Small intestine (tissue), 7 donors: ENCODE measurements at regions not wholly inside any gene's neighbourhood (a gene's known extent, or its start where the extent isn't known, plus 50 kb on each side); places are given as distances from the start of the nearest gene placed in this dataset.

Experiments
- DNase-seq, 2 donors: peaks; one replicate each; pipeline versions ENCODE4 v3.0.0 to v3.0.0-alpha.2; 2013
- FAIRE-seq: peaks from 2 replicates; lab custom pipeline; 2012; peaks lifted over from hg19 to GRCh38; lab: Jason Lieb, UNC
- H3K27ac ChIP-seq, 3 donors: one replicate each; pipeline ENCODE4 v1.5.1; 2013; ENCODE audit warnings: low read length in 2 of 3, mild to moderate bottlenecking in 2 of 3, control low read depth in 1 of 3, inconsistent platforms in 1 of 3, low read depth in 1 of 3, moderate library complexity in 1 of 3
- H3K27me3 ChIP-seq, 3 donors: one replicate each; pipeline ENCODE4 v1.6.1; 2013; ENCODE audit warnings: low read length in 3 of 3, inconsistent platforms in 1 of 3; ENCODE audit not compliant: control insufficient read depth in 3 of 3, insufficient read depth in 3 of 3
- H3K36me3 ChIP-seq, 3 donors: one replicate each; pipeline ENCODE4 v1.6.1; 2013; ENCODE audit warnings: low read length in 3 of 3, inconsistent platforms in 1 of 3, low read depth in 1 of 3, mild to moderate bottlenecking in 1 of 3, moderate library complexity in 1 of 3; ENCODE audit not compliant: control insufficient read depth in 3 of 3, insufficient read depth in 2 of 3
- H3K4me1 ChIP-seq, 3 donors: one replicate each; pipeline ENCODE4 v1.6.1; 2013; ENCODE audit warnings: low read length in 2 of 3, inconsistent platforms in 1 of 3, low read depth in 1 of 3, mild to moderate bottlenecking in 1 of 3, moderate library complexity in 1 of 3; ENCODE audit not compliant: control insufficient read depth in 3 of 3, insufficient read depth in 2 of 3
- H3K4me3 ChIP-seq, 3 donors: one replicate each; pipeline ENCODE4 v1.5.1; 2013; ENCODE audit warnings: low read length in 3 of 3, control low read depth in 1 of 3, inconsistent platforms in 1 of 3, low read depth in 1 of 3, mild to moderate bottlenecking in 1 of 3, moderate library complexity in 1 of 3
- H3K9me3 ChIP-seq, 2 donors: one replicate each; pipeline ENCODE4 v1.6.1; 2013; ENCODE audit warnings: low read depth in 1 of 2, low read length in 1 of 2; ENCODE audit not compliant: control insufficient read depth in 2 of 2, insufficient read depth in 1 of 2
- WGBS, 3 donors: extraction: QIAGEN DNeasy Blood & Tissue Kit; methylation state at CpG; one replicate each; pipeline ENCODE4 v1.1.7; 2013; 5-methylcytosine and 5-hydroxymethylcytosine counted together
- donor health status: healthy with polysubstance abuse.
- donor health status: control.
- donor health status: control.
- donor health status: Bipolar disorder and iron deficiency.
- donor health status: healthy.

DNA sequence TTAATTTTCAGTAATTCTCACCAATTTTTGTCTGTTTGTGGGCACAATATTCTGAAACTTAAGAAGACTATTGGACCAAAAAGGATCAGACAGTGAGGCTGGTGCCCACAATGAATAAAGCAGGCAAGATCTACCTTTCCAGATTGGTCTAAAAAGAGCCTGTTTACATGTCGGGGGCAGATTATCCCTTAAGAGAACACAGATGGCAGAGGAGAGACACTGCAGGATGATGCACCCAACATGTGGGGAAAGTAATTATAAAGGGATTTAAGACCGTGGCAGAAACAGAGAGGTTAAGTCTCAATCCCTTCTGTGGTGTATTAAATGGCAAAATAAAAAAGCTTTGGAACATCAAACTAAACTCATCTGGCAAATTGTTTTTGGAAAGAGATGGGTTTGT, 331.8 kb upstream of the CDH11 start:
- no peak for FAIRE-seq
- no peak overlapping the region for H3K4me3 ChIP-seq
- no peak overlapping the region for H3K27ac ChIP-seq
- H3K4me1 ChIP-seq = no peaks in the 10 kb centered on the region
- no peaks in the 10 kb centered on the region for H3K36me3 ChIP-seq
- WGBS, 3 donors = 77 to 88% (median 79%) methylated on average over 2 of the region's 2 CpGs
- no peaks in the 10 kb centered on the region for H3K27me3 ChIP-seq
- no peaks in the 10 kb centered on the region for H3K9me3 ChIP-seq
- DNase-seq = no peak

GRCh38 chr16:65449526-65449925, 327.7 kb upstream of the CDH11 start:
- Histone ChIP-seq H3K4me3 (no peak overlapping the region), H3K36me3 (no peaks in the 10 kb centered on the region), H3K27ac (no peak overlapping the region), H3K4me1 (no peaks in the 10 kb centered on the region), H3K27me3 (no peaks in the 10 kb centered on the region), H3K9me3 (no peaks in the 10 kb centered on the region)
- WGBS, 3 donors = 60 to 93% (median 85%) methylated on average over 1 of the region's 1 CpG
- DNase-seq (no peak), FAIRE-seq (no peak)

GRCh38 chr16:65446427-65446826, 324.6 kb upstream of the CDH11 start:
- Histone ChIP-seq H3K4me1 (no peaks in the 10 kb centered on the region), H3K4me3 (no peak overlapping the region), H3K36me3 (no peaks in the 10 kb centered on the region), H3K27ac (no peak overlapping the region), H3K27me3 (no peaks in the 10 kb centered on the region), H3K9me3 (no peaks in the 10 kb centered on the region)
- WGBS, 3 donors = 66 to 72% (median 68%) methylated on average over 2 of the region's 2 CpGs
- DNase-seq = no peak
- no peak for FAIRE-seq

DNA sequence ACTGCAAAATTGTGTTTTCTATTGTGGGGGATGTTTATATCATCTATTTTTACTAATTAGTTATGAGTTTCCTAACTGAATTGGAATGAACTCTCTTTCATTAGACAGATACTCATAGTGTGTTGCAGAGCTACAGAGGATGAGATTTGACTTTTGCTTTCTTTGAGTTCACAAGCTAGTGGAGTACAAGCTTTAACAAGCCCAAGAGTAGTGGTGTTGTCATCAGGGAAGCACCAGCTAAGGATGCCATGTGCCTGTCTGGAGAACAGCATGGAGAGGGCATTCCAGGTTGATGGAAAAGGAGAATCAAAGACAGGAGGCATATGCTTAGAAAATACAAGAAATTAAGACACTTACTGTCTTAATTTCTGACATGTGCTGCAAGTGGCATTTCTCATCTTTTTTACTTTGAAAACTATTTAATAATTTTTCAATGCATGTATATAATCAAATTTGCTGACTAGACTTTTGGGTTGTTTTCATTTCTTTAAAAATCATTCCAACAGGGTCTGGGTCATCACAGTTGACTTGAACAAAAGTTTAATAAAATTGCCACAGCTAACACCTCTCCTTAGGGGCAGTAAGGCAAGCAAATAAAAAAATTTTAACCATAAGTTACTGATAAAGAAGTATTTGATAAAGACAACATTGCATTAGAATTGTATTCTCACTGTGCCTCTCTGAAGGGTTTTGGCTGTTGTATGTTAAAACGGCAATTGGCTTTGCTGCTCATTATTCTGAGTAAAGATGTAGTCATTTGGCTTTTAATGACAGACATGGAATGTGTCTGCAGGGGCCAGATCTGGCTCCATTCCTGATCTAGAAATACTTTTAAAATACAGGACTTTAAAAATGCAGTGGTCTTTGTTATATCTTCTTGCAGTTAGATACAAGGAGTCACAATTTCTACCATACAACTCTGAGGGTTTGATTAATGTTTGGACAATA, 323.7 kb upstream of the CDH11 start:
- 26 to 71% (median 67%) methylated on average over 1 of the region's 1 CpG for WGBS, 3 donors
- no peak for DNase-seq
- H3K4me1 ChIP-seq = no peaks in the 10 kb centered on the region

GRCh38 chr16:65441501-65441900, 319.6 kb upstream of the CDH11 start:
- H3K9me3 ChIP-seq = no peaks in the 10 kb centered on the region
- FAIRE-seq = no peak

More for the DNA sequence above, 323.7 kb upstream of the CDH11 start:
- H3K36me3 ChIP-seq = no peaks in the 10 kb centered on the region
- no peak for FAIRE-seq
- H3K27ac ChIP-seq = no peak overlapping the region
- H3K9me3 ChIP-seq = no peaks in the 10 kb centered on the region
- H3K4me3 ChIP-seq = no peak overlapping the region
- H3K27me3 ChIP-seq = no peaks in the 10 kb centered on the region

DNA sequence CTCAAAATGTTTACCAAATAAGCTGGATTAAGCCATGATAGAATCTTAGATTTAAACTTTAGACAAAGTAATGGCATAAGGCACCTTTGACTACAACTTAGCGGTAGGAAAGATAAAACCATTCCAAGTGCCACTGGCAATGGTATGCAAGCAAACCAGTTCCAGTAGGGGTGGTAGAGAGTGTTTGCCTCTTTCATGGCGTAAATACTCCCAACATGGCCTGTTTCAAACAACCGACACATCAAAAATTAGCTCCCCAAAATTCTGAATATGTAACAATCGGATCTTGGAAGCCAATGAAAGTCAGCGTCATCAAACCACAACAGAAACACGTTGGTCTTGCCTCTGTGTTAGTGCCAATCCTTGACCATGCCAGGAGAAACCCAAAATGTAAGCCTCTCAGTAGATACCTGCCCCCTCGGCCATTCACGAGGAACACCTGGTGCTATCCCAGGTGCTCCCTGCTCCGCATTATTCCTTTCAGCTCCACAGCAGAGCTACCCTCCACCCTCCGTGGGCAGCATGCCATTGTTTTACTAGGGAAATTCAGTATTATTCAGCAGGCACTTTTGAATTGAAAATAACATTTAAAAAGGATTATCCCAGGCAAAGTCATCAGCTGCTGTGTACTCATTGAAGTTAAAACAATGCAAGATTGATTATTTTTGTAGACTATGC, 307.8 kb upstream of the CDH11 start:
- DNase-seq = no peak
- Histone ChIP-seq H3K9me3 (no peaks in the 10 kb centered on the region), H3K27ac (no peak overlapping the region), H3K4me3 (no peak overlapping the region), H3K4me1 (no peaks in the 10 kb centered on the region), H3K36me3 (no peaks in the 10 kb centered on the region), H3K27me3 (no peaks in the 10 kb centered on the region)
- FAIRE-seq = no peak
- WGBS, 3 donors = 71 to 78% (median 73%) methylated on average over 10 of the region's 10 CpGs

More at GRCh38 chr16:65441501-65441900, 319.6 kb upstream of the CDH11 start:
- Histone ChIP-seq H3K4me3 (no peak overlapping the region), H3K27me3 (no peaks in the 10 kb centered on the region), H3K36me3 (no peaks in the 10 kb centered on the region), H3K4me1 (no peaks in the 10 kb centered on the region), H3K27ac (no peak overlapping the region)
- 58 to 78% (median 61%) methylated on average over 2 of the region's 2 CpGs for WGBS, 3 donors
- no peak for DNase-seq

- FAIRE-seq = no peak
- WGBS, 3 donors = 68 to 88% (median 79%) methylated on average over 1 of the region's 1 CpG
- Histone ChIP-seq H3K27me3 (no peaks in the 10 kb centered on the region), H3K9me3 (peaks cover 0 to 3% of the 10 kb centered on the region in 2 donors), H3K36me3 (no peaks in the 10 kb centered on the region), H3K27ac (no peak overlapping the region), H3K4me1 (no peaks in the 10 kb centered on the region), H3K4me3 (no peak overlapping the region)
- no peak for DNase-seq
Measured at GRCh38 chr16:65426484-65426883, 304.6 kb upstream of the CDH11 start.

DNA sequence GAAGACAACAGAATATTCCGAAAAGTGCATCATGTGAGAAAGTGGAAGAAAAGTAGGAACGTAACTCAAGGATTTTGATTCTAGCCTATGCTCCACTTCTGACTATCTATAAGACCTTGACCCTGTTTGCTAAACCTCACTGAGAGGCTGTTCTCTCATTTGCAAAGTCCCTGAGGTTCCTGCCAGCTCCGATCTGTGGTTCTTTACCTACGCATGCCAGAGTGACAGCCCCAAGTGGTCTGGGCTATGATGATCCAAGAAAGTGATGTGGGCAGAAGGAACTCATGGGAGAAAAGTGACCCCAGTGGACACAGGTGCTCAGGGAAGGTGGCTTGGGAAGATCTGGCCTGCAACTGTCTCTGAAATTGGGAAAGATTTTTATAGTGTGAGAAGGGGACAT, 301.1 kb upstream of the CDH11 start:
- Histone ChIP-seq H3K27me3 (no peaks in the 10 kb centered on the region), H3K27ac (no peak overlapping the region), H3K9me3 (peaks cover 0 to 7% of the 10 kb centered on the region in 2 donors), H3K4me3 (no peak overlapping the region), H3K36me3 (no peaks in the 10 kb centered on the region), H3K4me1 (no peaks in the 10 kb centered on the region)
- FAIRE-seq (no peak), DNase-seq (no peak)
- 89 to 90% (median 89%) methylated on average over 4 of the region's 4 CpGs for WGBS, 3 donors
